ENCODE measurements at regions not wholly inside any gene's neighbourhood (a gene's known extent, or its start where the extent isn't known, plus 50 kb on each side); places are given as distances from the start of the nearest gene placed in this dataset.

GRCh38 chr4:56158483-56158882, 209.7 kb downstream of the CEP135 start:
- H3K36me3 ChIP-seq (ENCODE audit: control insufficient read depth in 4 of 4, insufficient read depth in 4 of 4, low read length in 3 of 4): peaks cover 0 to 2% (median 0%) of the 10 kb centered on the region in 4 experiments
- no peaks in the 10 kb centered on the region for H3K27me3 ChIP-seq (replicated peaks in 2 of 5; ENCODE audit: control insufficient read depth in 4 of 5, insufficient read depth in 5 of 5, low read length in 4 of 5)
- CTCF ChIA-PET: interaction anchor here (1.3 kb wide), 1 partner anchor 11 kb away, joined by 3 read pairs; no protein-coding TSS in a partner anchor
- POLR2A ChIA-PET: no interaction called here
- no peaks in the 10 kb centered on the region for H3K4me1 ChIP-seq (ENCODE audit: control extremely low read depth in 1 of 4, control insufficient read depth in 4 of 4, insufficient read depth in 4 of 4, low read length in 3 of 4)
- 100% methylated on average over 4 of the region's 5 CpGs for WGBS (ENCODE audit: insufficient coverage)
- H3K9me3 ChIP-seq (ENCODE audit: control extremely low read depth in 1 of 5, control insufficient read depth in 4 of 5, insufficient read depth in 2 of 5, low read depth in 1 of 5, low read length in 4 of 5): no peaks in the 10 kb centered on the region
- H3K27ac ChIP-seq (ENCODE audit: insufficient read depth in 1 of 2, low read depth in 1 of 2, low read length in 2 of 2, poor library complexity in 1 of 2, severe bottlenecking in 2 of 2): no peak overlapping the region
- H3K4me3 ChIP-seq (ENCODE audit: control insufficient read depth in 1 of 7, extremely low read depth in 1 of 7, insufficient read depth in 4 of 7, low read depth in 2 of 7, low read length in 6 of 7): no peak overlapping the region
- no peak for DNase-seq

- Histone ChIP-seq H3K27ac (ENCODE audit: insufficient read depth in 1 of 2, low read depth in 1 of 2, low read length in 2 of 2, poor library complexity in 1 of 2, severe bottlenecking in 2 of 2) (no peak overlapping the region), H3K4me3 (ENCODE audit: control insufficient read depth in 1 of 7, extremely low read depth in 1 of 7, insufficient read depth in 4 of 7, low read depth in 2 of 7, low read length in 6 of 7) (no peak overlapping the region), H3K27me3 (replicated peaks in 2 of 5; ENCODE audit: control insufficient read depth in 4 of 5, insufficient read depth in 5 of 5, low read length in 4 of 5) (no peaks in the 10 kb centered on the region), H3K9me3 (ENCODE audit: control extremely low read depth in 1 of 5, control insufficient read depth in 4 of 5, insufficient read depth in 2 of 5, low read depth in 1 of 5, low read length in 4 of 5) (no peaks in the 10 kb centered on the region), H3K36me3 (ENCODE audit: control insufficient read depth in 4 of 4, insufficient read depth in 4 of 4, low read length in 3 of 4) (peaks cover 0 to 2% (median 0%) of the 10 kb centered on the region in 4 experiments), H3K4me1 (ENCODE audit: control extremely low read depth in 1 of 4, control insufficient read depth in 4 of 4, insufficient read depth in 4 of 4, low read length in 3 of 4) (no peaks in the 10 kb centered on the region)
- CTCF ChIA-PET: no interaction called here
- WGBS (ENCODE audit: insufficient coverage): 100% methylated on average over 6 of the region's 6 CpGs
- POLR2A ChIA-PET: interaction anchor here (0.5 kb wide), 1 partner anchor 1970 kb away, joined by 3 read pairs; no protein-coding TSS in a partner anchor
- no peak for DNase-seq
Observed at GRCh38 chr4:56156141-56156540, 207.4 kb downstream of the CEP135 start.

DNA sequence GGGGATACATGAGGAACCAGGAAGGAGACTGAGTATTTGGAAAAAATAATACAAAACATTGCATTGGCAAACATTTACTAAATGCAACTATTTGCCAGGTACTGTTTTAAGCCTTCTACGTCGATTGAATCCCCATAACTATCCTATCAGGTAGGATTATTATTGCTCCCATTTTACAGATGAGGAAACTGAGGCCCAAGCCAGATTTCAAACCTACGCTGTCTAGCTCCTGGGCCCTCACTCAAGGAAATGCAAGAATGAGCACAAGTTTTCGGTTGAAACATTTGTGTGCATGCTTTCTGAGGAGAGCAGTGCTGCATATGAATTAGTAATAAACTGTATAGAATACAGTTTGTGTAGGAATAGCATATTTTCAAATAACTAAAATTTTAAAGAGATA, 206.7 kb downstream of the CEP135 start:
- ChIA-PET CTCF (no interaction called here), POLR2A (no interaction called here)
- H3K4me3 ChIP-seq (ENCODE audit: control insufficient read depth in 1 of 7, extremely low read depth in 1 of 7, insufficient read depth in 4 of 7, low read depth in 2 of 7, low read length in 6 of 7): no peak overlapping the region
- no peaks in the 10 kb centered on the region for H3K27me3 ChIP-seq (replicated peaks in 2 of 5; ENCODE audit: control insufficient read depth in 4 of 5, insufficient read depth in 5 of 5, low read length in 4 of 5)
- WGBS (ENCODE audit: insufficient coverage): 100% methylated on average over 1 of the region's 4 CpGs
- H3K36me3 ChIP-seq (ENCODE audit: control insufficient read depth in 4 of 4, insufficient read depth in 4 of 4, low read length in 3 of 4): peaks cover 0 to 2% (median 0%) of the 10 kb centered on the region in 4 experiments
- H3K4me1 ChIP-seq (ENCODE audit: control extremely low read depth in 1 of 4, control insufficient read depth in 4 of 4, insufficient read depth in 4 of 4, low read length in 3 of 4): no peaks in the 10 kb centered on the region
- H3K9me3 ChIP-seq (ENCODE audit: control extremely low read depth in 1 of 5, control insufficient read depth in 4 of 5, insufficient read depth in 2 of 5, low read depth in 1 of 5, low read length in 4 of 5): no peaks in the 10 kb centered on the region
- DNase-seq: no peak
- H3K27ac ChIP-seq (ENCODE audit: insufficient read depth in 1 of 2, low read depth in 1 of 2, low read length in 2 of 2, poor library complexity in 1 of 2, severe bottlenecking in 2 of 2): no peak overlapping the region

DNA sequence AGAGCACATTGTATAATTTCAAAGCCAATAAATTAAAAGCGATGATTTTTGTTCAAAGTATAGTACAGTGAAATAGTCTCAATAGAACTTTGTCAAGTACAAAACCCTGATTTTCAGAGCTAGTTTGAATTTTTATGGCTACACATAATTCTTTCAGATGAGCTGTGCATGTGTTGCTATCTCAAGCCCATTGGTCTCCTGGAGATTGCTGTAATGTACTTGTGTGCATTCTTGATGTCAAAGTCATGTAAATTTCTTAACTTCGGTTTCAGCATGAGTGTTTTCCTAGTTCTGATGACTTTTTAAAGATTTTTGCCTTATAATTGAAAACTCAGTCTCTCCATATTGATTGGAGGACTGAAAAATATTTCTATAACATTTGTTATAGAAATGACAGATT, 200.8 kb downstream of the CEP135 start:
- POLR2A ChIA-PET: interaction anchor here (1.0 kb wide), 1 partner anchor 12 kb away, joined by 3 read pairs; no protein-coding TSS in a partner anchor
- no peak for DNase-seq
- WGBS (ENCODE audit: insufficient coverage): no CpG with 5 or more reads among the region's 2 CpGs

GRCh38 chr4:56148428-56148827, 199.7 kb downstream of the CEP135 start:
- H3K4me3 ChIP-seq (ENCODE audit: control insufficient read depth in 1 of 7, extremely low read depth in 1 of 7, insufficient read depth in 4 of 7, low read depth in 2 of 7, low read length in 6 of 7): no peak overlapping the region
- 80% methylated on average over 1 of the region's 2 CpGs for whole genome bisulfite sequencing (ENCODE audit: insufficient coverage)
- no peaks in the 10 kb centered on the region for H3K9me3 ChIP-seq (ENCODE audit: control extremely low read depth in 1 of 5, control insufficient read depth in 4 of 5, insufficient read depth in 2 of 5, low read depth in 1 of 5, low read length in 4 of 5)
- H3K27me3 ChIP-seq (replicated peaks in 2 of 5; ENCODE audit: control insufficient read depth in 4 of 5, insufficient read depth in 5 of 5, low read length in 4 of 5): no peaks in the 10 kb centered on the region
- no peak overlapping the region for H3K27ac ChIP-seq (ENCODE audit: insufficient read depth in 1 of 2, low read depth in 1 of 2, low read length in 2 of 2, poor library complexity in 1 of 2, severe bottlenecking in 2 of 2)
- CTCF ChIA-PET: no interaction called here
- no peaks in the 10 kb centered on the region for H3K36me3 ChIP-seq (ENCODE audit: control insufficient read depth in 4 of 4, insufficient read depth in 4 of 4, low read length in 3 of 4)
- H3K4me1 ChIP-seq (ENCODE audit: control extremely low read depth in 1 of 4, control insufficient read depth in 4 of 4, insufficient read depth in 4 of 4, low read length in 3 of 4): peaks cover 0 to 11% (median under 1%) of the 10 kb centered on the region in 4 experiments
- POLR2A ChIA-PET: interaction anchor here (0.7 kb wide), 1 partner anchor 35 kb away, joined by 3 read pairs; no protein-coding TSS in a partner anchor
- no peak for DNase-seq

More for the DNA sequence above, 200.8 kb downstream of the CEP135 start:
- no peak overlapping the region for H3K27ac ChIP-seq (ENCODE audit: insufficient read depth in 1 of 2, low read depth in 1 of 2, low read length in 2 of 2, poor library complexity in 1 of 2, severe bottlenecking in 2 of 2)
- no peak overlapping the region for H3K4me3 ChIP-seq (ENCODE audit: control insufficient read depth in 1 of 7, extremely low read depth in 1 of 7, insufficient read depth in 4 of 7, low read depth in 2 of 7, low read length in 6 of 7)
- H3K4me1 ChIP-seq (ENCODE audit: control extremely low read depth in 1 of 4, control insufficient read depth in 4 of 4, insufficient read depth in 4 of 4, low read length in 3 of 4): peaks cover 0 to 11% (median under 1%) of the 10 kb centered on the region in 4 experiments
- no peaks in the 10 kb centered on the region for H3K27me3 ChIP-seq (replicated peaks in 2 of 5; ENCODE audit: control insufficient read depth in 4 of 5, insufficient read depth in 5 of 5, low read length in 4 of 5)
- H3K9me3 ChIP-seq (ENCODE audit: control extremely low read depth in 1 of 5, control insufficient read depth in 4 of 5, insufficient read depth in 2 of 5, low read depth in 1 of 5, low read length in 4 of 5): no peaks in the 10 kb centered on the region
- H3K36me3 ChIP-seq (ENCODE audit: control insufficient read depth in 4 of 4, insufficient read depth in 4 of 4, low read length in 3 of 4): no peaks in the 10 kb centered on the region
- CTCF ChIA-PET: no interaction called here

GRCh38 chr4:56147371-56147770, 198.6 kb downstream of the CEP135 start:
- no peak overlapping the region for H3K27ac ChIP-seq (ENCODE audit: insufficient read depth in 1 of 2, low read depth in 1 of 2, low read length in 2 of 2, poor library complexity in 1 of 2, severe bottlenecking in 2 of 2)
- H3K36me3 ChIP-seq (ENCODE audit: control insufficient read depth in 4 of 4, insufficient read depth in 4 of 4, low read length in 3 of 4): no peaks in the 10 kb centered on the region
- ChIA-PET CTCF (no interaction called here), POLR2A (no interaction called here)
- H3K4me1 ChIP-seq (ENCODE audit: control extremely low read depth in 1 of 4, control insufficient read depth in 4 of 4, insufficient read depth in 4 of 4, low read length in 3 of 4): peaks cover 0 to 11% (median under 1%) of the 10 kb centered on the region in 4 experiments
- H3K9me3 ChIP-seq (ENCODE audit: control extremely low read depth in 1 of 5, control insufficient read depth in 4 of 5, insufficient read depth in 2 of 5, low read depth in 1 of 5, low read length in 4 of 5): no peaks in the 10 kb centered on the region
- no peak for DNase-seq
- no peak overlapping the region for H3K4me3 ChIP-seq (ENCODE audit: control insufficient read depth in 1 of 7, extremely low read depth in 1 of 7, insufficient read depth in 4 of 7, low read depth in 2 of 7, low read length in 6 of 7)
- no peaks in the 10 kb centered on the region for H3K27me3 ChIP-seq (replicated peaks in 2 of 5; ENCODE audit: control insufficient read depth in 4 of 5, insufficient read depth in 5 of 5, low read length in 4 of 5)

DNA sequence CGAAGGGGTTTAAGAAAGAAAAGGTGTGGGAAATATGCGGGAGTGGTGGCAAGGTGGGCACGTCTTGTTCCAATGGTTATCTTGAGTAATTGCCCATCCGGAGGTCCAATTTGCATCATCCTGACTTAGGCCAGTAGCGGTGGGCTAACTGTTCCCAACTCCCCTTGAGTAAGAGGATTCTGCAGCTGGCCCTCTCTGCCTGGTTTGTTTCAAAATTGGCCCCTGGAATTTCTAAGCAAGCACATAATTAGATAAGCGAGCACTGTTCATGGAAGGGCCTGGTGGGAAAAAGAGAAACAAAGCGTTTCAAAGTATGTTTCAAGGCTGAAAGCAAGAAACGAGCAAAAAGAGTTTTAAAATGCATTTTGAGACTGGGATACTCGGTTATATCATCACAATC, 198.2 kb downstream of the CEP135 start:
- ChIA-PET POLR2A (no interaction called here), CTCF (interaction anchor here (0.7 kb wide), 1 partner anchor 18 kb away, joined by 3 read pairs; no protein-coding TSS in a partner anchor)
- no peak overlapping the region for H3K27ac ChIP-seq (ENCODE audit: insufficient read depth in 1 of 2, low read depth in 1 of 2, low read length in 2 of 2, poor library complexity in 1 of 2, severe bottlenecking in 2 of 2)
- DNase-seq: no peak
- no peaks in the 10 kb centered on the region for H3K27me3 ChIP-seq (replicated peaks in 2 of 5; ENCODE audit: control insufficient read depth in 4 of 5, insufficient read depth in 5 of 5, low read length in 4 of 5)
- peaks cover 0 to 11% (median under 1%) of the 10 kb centered on the region in 4 experiments for H3K4me1 ChIP-seq (ENCODE audit: control extremely low read depth in 1 of 4, control insufficient read depth in 4 of 4, insufficient read depth in 4 of 4, low read length in 3 of 4)
- no peaks in the 10 kb centered on the region for H3K9me3 ChIP-seq (ENCODE audit: control extremely low read depth in 1 of 5, control insufficient read depth in 4 of 5, insufficient read depth in 2 of 5, low read depth in 1 of 5, low read length in 4 of 5)
- over 99% methylated on average over 7 of the region's 9 CpGs for WGBS (ENCODE audit: insufficient coverage)
- H3K4me3 ChIP-seq (ENCODE audit: control insufficient read depth in 1 of 7, extremely low read depth in 1 of 7, insufficient read depth in 4 of 7, low read depth in 2 of 7, low read length in 6 of 7): no peak overlapping the region
- no peaks in the 10 kb centered on the region for H3K36me3 ChIP-seq (ENCODE audit: control insufficient read depth in 4 of 4, insufficient read depth in 4 of 4, low read length in 3 of 4)
